DMS153 (cell line): ENCODE measurements at regions not wholly inside any gene's neighbourhood (a gene's known extent, or its start where the extent isn't known, plus 50 kb on each side); places are given as distances from the start of the nearest gene placed in this dataset.
"Not testable (repeated sequence)": the region's sequence is repeated elsewhere in the genome, so short reads cannot be mapped to it uniquely, and the experiment has no call there.

ENCODE experiments used
- DNase-seq: peaks from one replicate; lab custom pipeline; 2025; lab: John Stamatoyannopoulos, UW

DNA sequence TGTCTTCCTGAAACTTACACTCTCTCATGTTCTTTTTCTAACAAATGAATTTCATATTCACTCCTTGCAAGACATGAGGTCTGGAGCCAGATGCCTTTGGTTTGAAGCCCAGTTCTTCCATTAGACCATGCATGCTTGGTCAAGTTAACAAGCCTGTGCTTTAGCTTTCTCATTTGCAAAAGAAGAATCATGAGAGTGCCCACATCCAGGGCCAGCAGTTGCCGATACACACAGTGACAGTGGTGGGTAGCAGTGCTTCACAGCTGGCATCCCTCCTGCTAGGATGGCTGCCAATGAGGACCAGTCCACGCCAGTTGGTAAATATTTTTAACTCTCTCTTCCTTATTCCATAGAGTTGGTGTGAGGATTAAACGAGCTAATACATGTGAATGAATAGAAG, 163.1 kb downstream of the PHLDA1 start:
- no peak for DNase-seq

DNA sequence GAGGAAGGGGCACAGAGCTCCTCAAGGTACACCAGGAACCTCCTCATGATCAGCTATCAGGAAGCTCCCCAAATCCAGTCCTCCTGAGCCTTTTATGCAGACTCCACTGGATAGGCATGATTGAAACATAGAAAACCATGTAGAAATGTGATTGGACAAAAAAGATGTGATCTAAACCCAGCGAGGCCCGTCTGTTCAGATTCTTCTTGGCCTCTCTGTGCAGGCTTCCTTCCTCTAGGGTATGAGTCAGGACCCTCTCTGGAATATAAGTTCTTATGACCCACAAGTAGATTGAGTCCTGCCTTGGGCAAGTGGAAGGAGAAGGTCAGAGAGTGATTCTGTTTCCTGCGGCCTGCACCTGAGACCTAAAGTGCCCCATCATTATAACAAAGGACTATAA, 166.3 kb downstream of the PHLDA1 start:
- no peak for DNase-seq

DNA sequence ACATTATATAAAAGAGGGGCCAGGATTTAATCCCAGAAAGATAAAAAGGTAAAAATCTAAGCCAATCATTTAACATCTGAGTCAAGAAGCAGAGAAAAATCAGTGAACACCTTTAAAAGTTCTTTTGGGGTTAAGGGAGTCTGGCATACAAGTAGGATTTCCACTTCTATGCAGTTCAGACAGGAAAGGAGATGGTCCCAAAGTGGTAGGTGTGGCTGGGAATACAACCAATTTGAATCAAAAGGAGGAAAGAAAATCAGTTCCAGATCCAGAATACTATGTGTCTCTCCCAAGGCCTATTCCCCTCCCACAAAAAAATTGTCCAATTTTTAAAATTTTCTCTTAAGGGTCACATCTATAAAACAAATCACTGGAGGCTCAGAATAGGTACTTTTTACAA, 167.4 kb downstream of the PHLDA1 start:
- no peak for DNase-seq

DNA sequence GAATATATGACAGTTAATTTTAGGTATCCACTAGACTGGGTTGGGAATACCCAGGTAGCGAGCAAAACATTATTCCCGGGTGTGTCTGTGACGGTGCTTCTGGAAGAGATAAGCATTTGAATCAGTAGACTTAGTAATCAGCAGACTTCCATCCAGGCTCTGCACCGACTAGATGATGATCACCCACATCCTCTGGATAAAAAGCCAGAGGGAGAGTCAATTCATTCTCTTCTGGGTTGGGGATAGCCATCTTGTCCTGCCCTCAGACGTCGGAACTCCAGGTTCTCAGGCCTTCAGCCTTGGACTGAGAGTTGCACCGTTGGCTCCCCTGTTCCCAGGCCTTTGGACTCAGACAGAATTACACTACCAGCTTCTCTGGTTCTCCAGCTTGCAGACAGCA, 168.0 kb downstream of the PHLDA1 start:
- DNase-seq, result no peak

DNA sequence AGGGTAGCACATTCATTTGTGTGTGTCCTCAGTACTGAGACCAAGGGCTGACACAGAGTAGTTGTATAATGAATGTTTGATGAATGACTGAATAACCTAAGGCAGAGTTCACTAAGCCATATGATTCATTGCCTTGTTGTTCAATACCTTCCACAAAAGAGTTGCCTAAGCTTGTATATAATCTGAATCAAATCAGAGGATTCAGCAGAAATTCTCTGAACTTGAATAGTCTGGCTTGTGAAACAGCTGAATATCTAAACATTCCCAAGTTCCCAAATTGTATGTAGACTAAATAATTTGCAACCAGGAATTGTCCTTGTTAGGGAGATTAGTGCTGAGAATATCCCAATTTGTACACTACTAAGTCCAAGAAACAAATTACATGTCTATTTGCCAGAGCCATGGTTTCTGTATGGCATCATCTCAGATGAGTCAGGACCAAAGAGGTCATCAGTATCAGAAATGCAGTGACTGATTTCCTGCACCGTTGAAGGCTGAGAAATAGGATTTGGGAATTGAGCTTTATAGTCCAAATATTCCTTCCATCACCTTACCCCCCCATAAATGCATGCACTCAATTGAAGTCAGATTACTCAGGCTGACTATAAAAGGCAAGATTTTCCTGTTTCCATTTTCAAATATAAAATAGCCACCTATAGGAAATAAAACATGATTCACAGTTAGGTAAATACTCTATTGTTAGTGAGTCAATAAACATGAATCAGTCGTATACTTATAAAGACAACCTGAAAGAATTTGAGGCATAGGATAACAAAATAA, 168.7 kb downstream of the PHLDA1 start:
- peak; percentile 80 for DNase-seq

DNA sequence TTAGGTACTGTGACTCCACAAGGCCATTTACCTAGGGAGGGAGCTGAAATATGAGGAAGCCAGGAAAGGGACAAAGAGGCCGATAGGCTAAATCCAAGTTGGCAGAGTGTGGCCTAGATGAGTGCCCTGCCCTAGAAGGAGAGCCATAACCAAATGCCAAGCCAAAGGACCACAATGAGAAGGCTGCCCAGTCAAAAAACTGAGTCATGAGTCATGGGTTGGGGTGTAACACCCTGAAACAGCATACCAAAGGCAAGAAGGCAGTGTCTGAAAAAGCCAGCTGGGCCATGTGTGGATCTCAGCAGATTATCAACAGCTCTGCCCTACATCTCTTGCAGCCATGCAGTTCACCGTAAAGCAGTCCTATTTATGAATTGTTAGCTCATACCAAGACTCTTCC, 171.7 kb downstream of the PHLDA1 start:
- no peak for DNase-seq

DNA sequence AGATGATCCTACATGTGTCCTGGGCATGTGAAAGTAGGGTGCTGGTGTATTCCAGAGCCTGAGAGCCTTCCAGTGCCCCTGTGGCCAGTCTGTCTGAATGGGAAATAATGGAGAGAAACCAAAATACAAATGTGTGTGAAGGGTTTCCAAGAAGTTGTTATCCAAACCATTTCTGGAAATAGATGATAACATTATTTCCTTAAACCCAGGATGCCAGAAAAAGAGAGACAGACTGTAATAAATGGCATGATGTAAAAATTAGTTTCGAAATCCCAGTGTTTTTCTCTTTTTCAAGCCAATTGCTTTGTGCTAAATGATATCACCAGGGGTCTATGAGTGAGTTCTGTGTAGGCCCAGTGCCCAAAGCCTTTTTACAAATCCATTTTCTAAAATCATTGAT, 175.3 kb downstream of the PHLDA1 start:
- DNase-seq, result no peak

DNA sequence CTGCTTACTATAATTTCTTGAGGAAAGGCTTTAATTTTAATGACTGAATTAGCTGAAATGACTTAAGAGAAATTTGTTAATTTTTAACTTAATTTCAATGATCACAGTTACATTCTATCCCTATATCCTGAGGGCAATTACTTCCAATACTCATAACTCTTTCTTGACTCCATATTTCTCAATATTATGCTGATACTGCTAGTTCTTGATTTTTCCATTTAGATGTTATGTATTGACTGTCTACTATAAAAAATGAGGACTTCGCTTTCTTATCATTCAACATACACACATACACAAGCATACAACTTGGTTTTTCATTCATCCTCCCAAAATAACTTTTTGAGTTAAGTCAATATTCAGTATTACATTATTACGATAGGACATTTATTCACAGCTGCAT, 176.2 kb downstream of the PHLDA1 start:
- DNase-seq, result no peak

DNA sequence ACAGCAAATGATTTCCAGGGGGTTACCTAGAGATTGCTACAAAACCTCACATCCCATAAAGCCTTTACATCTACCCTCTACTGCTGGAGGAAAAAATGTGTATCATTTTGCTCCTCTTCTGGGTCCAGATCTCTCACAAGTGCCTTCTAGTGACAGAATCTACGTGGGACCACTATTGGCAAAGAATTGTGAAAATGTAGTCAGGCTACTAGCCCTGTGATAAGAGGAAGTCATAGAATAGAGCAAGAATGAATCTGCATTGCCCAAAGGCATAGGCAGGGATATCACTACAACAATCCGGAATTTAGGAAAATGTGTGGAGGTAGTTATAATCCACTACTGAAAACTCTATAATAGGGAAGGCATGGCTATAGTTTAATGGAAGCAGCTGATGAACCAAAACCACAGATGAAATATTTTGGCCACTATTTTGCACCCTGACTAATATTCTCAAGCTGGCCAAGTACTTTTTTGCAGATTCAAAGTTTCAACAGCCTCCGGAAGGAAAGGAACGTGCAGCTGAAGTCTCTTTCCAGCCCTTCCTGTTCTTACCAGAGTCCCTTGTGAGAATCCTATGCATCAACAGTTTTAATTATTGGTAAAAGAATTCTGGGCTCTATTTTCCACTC, 176.8 kb downstream of the PHLDA1 start:
- no peak for DNase-seq

DNA sequence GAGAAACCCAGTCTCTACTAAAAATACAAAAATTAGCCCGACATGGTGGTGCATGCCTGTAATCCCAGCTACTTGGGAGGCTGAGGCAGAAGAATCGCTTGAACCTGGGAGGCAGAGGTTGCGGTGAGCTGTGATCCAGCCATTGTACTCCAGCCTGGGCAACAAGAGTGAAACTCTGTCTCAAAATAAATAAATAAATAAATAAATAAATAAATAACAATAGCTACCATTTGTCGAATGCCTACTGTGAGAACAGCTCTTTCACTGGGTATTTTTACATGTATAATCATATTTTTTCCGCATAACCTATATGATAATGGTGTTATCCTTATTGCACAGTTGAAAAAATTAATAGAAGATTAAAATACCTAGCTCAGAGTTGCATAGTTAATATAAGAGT, 177.4 kb downstream of the PHLDA1 start:
- not testable (repeated sequence) for DNase-seq

DNA sequence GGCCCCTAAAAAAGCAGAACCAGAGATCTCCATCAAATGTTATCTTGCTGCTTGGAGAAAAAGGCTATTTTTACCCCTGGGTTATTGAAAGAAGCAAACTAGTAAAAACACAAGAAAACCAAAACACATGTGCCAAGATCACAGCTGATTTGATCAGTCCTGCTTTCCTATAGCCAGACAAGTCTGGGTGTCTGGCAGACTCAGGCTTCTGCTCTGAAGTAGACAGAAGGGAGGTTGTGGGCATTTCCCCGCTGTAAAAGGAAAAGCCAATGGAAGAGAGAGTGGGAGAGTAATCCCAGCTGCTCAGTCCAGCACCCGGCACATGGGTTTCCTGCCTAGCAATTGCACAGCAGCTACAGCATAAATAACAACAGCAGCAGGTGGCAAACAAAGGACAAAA, 177.9 kb downstream of the PHLDA1 start:
- peak; percentile 29 for DNase-seq

DNA sequence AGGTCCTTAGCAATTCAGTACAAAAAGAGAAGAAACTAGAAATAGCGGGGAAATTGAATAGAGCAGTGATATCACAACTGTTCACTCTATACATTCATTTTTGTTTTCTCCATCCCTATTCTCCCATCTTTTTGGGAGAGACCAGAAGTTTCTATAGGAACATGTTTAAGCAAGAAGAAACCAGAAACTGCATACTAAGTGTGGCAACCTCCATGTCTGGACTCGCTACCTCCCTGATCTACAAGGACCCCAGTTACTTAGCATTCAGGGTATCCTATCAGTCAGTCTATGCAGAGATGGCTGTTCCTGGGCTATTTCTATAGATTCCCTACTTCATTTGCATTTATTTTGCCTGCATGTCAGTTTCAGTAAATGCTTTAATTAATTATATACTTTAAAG, 178.6 kb downstream of the PHLDA1 start:
- no peak for DNase-seq

DNA sequence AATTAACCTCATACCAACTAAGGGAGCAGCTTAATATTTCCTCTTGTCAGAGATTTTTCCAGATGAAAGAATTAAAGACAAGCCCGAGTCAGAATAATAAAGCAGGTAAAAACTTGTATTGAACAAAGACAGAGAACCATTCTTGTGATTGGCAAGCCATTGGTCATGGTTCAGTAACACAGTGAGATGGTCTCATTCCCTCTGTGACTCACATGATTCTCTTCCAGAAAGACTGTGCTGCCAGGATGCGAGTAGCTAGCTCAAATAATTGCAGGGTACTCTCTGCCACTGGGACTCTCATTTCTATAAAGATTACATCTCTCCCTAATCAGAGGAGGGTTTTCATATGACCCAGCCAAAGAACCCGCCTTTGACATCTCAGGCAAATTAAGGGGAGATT, 179.4 kb downstream of the PHLDA1 start:
- peak; percentile 26 for DNase-seq

DNA sequence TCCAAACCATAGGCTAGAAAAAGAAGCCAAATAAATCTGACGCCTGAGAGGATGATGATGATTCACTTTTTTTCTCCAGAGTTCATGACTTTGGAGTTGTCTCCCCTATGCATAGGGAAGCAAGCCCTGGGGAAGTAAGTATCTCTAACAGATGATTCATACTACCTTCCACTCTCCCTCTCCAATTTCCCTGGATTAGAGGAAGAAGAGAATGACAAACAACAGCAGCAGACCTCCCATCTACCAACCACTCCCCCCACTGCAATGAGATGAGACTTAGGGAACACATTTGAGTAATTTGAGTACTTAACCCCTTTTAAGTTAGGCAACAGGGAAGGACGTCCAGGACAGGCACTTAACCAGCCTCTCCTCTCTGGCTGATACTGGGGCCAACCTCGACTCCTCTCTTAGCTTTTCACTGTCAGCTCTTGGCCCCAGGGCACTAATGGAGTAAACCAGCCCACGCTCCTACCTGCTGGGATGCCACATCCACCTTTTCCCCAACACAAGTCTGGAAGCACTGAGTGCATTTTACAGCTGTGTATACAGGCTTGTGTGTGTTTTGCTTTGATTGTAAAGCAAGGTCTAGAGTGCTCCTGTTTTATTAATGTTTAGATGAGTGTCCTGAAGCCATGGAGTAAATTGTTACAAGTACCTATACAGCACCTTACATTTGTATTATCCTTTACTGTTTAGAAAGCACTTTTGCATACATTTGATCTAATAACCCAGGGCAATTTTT, 180.7 kb downstream of the PHLDA1 start:
- peak; percentile 76 for DNase-seq

DNA sequence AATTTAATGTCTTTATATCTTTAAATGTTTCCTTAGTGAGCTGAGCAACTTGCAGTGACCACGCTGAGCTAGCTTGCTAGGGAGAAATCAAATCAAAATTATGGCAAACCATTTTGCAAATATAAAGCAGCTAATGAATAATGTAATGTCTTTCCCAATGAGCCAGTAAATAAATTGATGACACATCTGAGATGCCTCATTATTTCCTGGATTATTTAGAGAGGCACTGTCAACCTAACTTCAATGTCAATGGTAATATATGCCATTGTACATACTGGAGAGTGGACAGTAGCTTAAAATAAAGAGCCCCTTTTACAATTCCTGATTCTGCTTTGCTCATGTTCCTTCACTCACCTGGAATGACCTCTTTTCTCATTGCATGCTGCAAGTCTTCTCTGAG, 182.6 kb downstream of the PHLDA1 start:
- DNase-seq, result peak; percentile 8

DNA sequence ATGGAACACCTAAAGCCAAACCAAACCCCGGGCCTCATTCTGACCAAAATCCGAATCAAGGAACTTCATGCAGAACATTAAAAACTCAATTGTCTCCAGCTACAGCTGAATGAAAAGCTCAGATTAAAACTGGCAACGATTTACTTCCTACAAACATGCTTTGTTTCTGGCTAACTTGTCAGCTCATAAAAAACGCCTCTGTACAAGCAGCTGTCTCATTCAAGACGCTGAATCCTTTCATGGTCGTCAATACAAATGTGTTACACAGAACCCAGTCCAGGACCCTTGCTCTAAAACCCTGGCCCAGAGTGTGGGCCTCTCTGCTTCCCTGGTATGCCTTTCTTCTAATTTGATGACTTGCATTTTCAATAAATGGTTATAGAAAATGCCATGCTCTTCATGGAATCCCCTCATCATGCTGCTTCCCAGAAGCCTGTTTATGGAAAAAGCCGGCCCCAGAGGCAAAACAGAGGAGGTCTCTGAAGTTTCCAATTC, 183.1 kb downstream of the PHLDA1 start:
- DNase-seq, result peak; percentile 13

DNA sequence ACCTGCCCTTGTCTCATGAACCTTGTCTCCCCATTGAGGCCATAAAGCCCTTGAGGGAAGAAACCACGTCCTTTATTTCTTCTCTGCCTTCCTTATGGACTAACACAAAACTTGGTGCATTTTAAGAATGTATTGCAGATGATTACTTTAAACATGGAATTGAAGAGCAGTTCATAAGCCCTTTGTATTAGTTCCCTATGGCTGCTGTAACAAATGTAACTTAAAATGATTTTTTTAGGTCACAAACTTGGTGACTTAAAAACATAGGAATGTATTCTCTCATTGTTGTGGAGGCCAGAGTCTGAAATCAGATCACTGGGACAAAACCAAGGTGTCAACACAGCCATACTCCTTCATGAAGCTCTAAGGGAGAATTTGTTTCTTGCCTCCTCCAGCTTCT, 185.5 kb downstream of the PHLDA1 start:
- no peak for DNase-seq

DNA sequence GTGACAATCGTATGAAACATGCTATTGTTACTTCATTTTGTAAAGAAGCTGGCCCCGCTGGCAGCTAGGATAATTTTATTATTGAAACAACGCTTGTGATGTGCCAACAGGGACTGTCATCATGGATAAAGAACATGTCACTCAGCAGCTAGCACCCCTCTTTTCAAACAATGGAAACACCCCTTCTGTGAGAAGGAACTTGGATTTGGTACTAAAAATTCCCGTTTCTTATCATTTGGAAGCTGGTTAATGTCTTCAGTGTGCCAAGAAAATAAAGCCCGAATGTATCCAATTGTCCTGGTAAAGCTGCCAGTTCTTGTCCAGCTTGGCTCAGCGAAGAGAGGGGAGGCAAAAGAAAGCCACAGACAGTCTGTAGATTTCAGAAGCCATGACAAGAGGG, 186.6 kb downstream of the PHLDA1 start:
- DNase-seq, result no peak

DNA sequence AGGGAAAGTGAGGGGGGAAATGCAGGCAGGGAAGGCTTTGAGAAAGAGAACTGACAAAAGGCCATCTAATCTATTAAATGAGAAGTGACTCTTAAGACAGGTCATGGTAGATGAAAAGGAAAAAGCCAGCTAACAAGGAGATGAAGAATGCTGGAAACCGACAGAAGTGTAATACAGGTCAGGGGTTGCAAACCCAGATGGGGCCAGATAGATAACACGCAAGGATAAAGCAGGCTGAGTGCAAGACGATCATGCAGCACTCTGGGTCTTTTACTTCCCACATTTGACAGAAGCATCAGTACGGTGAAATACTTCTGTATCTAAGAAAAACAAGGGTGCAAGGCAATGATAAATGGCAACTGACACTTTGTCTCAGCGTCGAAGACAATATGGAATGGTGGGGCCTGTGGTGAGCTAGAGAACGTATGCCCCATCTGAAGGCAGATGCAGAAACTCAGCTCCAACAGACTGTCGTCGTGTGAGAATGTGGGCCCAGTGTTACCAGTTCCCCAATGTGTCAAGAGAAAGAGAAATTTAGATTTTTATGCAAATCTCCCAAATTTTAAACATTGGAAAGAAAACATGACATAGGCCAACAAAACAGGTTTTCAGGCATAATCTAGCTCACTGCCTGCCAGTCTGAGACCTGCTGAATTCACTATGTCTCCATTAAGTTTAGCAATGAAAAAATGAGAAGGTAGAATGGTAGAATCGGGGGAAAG, 187.4 kb downstream of the PHLDA1 start:
- no peak for DNase-seq

DNA sequence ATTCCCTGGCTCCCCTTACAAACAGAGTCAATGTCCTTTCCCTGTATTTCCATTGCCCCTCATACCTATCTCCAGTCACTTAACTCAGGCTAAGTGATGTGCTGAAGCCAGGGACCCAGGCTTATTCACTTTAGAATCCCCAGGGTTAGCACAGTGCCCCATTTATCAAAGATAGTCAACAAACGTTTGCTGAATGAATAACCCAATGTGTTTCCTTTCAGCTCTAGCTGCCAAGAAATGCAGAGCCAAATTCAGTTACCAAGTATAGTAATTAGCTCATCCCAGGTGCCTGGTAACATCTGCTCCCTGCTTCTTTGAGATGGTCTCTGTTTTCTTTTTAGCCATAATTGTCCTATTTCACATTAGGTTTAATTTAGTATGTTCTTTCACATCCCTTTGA, 189.5 kb downstream of the PHLDA1 start:
- no peak for DNase-seq

DNA sequence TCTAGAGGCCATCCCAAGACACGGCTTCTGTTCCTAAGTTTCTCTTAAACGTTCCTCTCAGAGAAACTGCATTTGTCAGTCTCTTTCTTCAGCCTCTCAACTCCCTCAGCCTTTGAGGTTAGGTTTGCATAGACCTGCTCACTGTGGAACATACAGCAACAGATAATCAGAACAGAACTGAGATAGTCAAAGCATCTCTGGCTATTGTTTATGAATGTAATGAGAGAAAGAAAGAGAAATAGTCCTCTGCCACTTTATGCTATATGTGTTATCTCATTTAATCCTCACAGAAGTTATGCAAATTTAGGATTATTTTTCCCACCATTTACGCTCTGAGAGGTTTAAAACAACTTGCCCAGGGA, 190.6 kb downstream of the PHLDA1 start:
- DNase-seq, result no peak

DNA sequence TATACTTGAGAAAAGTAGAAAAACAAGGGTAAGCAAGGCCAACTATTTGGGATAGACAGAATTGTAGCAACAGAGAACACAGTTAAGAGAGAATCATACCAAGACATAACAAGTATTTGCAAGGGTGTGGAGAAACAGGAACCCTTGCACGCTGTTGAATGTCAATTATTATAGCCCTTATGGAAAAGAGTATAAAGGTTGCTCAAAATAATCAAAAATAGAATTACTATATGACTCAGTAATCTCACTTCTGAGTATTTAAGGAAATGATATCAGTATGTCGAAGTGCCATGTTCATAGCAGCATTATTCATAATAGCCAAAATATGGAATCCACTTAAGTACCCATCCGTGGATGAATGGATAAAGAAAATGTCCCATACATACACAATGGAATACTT, 193.3 kb downstream of the PHLDA1 start:
- DNase-seq, result no peak
